C4-2B (cell line): ENCODE measurements at regions not wholly inside any gene's neighbourhood (a gene's known extent, or its start where the extent isn't known, plus 50 kb on each side); places are given as distances from the start of the nearest gene placed in this dataset.

Experiments
- CTCF ChIP-seq: fragments of 450-650 bp; conservative IDR thresholded peaks from 2 replicates; pipeline ENCODE4 v1.5.1; 2017; ENCODE audit warnings: mild to moderate bottlenecking
- ZFX ChIP-seq: fragments of 450-650 bp; IDR thresholded peaks from 2 replicates; pipeline ENCODE4 v1.6.1; 2017

- TF ChIP-seq CTCF (no peak), ZFX (no peak)
Observed at GRCh38 chr6:90900034-90900433, 313.2 kb upstream of the MAP3K7 start.
